B cell (primary cell): ENCODE measurements at regions not wholly inside any gene's neighbourhood (a gene's known extent, or its start where the extent isn't known, plus 50 kb on each side); places are given as distances from the start of the nearest gene placed in this dataset.

Experiments
- ATAC-seq: fragments of 200-7000 bp; cut with Tn5 transposase; one replicate; pipeline ENCODE4 v1.10.0; 2021; ENCODE audit warnings: low read depth, mild to moderate bottlenecking, moderate number of reproducible peaks, moderate library complexity
- CTCF ChIA-PET: fragments of 350-600 bp; sonication (Branson Sonifier 250); formaldehyde crosslinking; loops from one replicate; lab custom pipeline; 2021; ENCODE audit warnings: antibody characterized with exemption, inconsistent platforms; lab: Charles Lee
- POLR2A ChIA-PET: fragments of 350-600 bp; sonication (Branson Sonifier 250); formaldehyde crosslinking; loops from one replicate; lab custom pipeline; 2021; ENCODE audit warnings: antibody characterized with exemption; lab: Charles Lee
- DNase-seq: peaks from one replicate; pipeline ENCODE4 v3.0.0; 2013
- H2AFZ ChIP-seq: 2 replicates; pipeline ENCODE4 v1.6.1; 2012; ENCODE audit warnings: mild to moderate bottlenecking, low read depth, low read length; ENCODE audit not compliant: insufficient read depth, poor library complexity, severe bottlenecking
- H3K27ac ChIP-seq, 2 donors: 1 replicate in 1 of 2; 2 replicates in 1 of 2; pipeline ENCODE4 v1.5.1; 2012 to 2013; ENCODE audit warnings: low read length in 2 of 2, mild to moderate bottlenecking in 2 of 2, moderate library complexity in 1 of 2
- H3K27me3 ChIP-seq, 4 experiments: fragments of 200-600 bp in 1 of 4; sonication (generic) in 1 of 4; replicated peaks in 1 of 4; 1 replicate in 2 of 4; 2 replicates in 2 of 4; pipeline versions ENCODE4 v1.6.1 to v1.7.0; 2013 to 2016; ENCODE audit warnings: low read length in 3 of 4, mild to moderate bottlenecking in 2 of 4, mixed read lengths in 1 of 4, moderate library complexity in 1 of 4; ENCODE audit not compliant: insufficient read depth in 4 of 4, control insufficient read depth in 3 of 4; ENCODE audit errors: control extremely low read depth in 1 of 4
- H3K36me3 ChIP-seq, 2 experiments: replicated peaks in 1 of 2; 1 replicate in 1 of 2; 2 replicates in 1 of 2; pipeline versions ENCODE4 v1.6.1 to v1.7.1; 2013; ENCODE audit warnings: low read length in 1 of 2; ENCODE audit not compliant: insufficient read depth in 2 of 2, control insufficient read depth in 1 of 2; ENCODE audit errors: control extremely low read depth in 1 of 2, extremely low read depth in 1 of 2
- H3K4me1 ChIP-seq, 2 donors: fragments of 200-600 bp in 1 of 2; sonication (generic) in 1 of 2; 1 replicate in 1 of 2; 2 replicates in 1 of 2; pipeline versions ENCODE4 v1.5.1 to v1.6.1; 2013 to 2017; ENCODE audit warnings: low read length in 2 of 2; ENCODE audit not compliant: control insufficient read depth in 2 of 2, insufficient read depth in 2 of 2
- H3K4me2 ChIP-seq: replicated peaks from 2 replicates; pipeline ENCODE3; 2012; ENCODE audit warnings: mild to moderate bottlenecking, low read depth, low read length; ENCODE audit not compliant: poor library complexity, severe bottlenecking
- H3K4me3 ChIP-seq, 5 experiments: fragments of 200-600 bp in 1 of 5; sonication (generic) in 1 of 5; 1 replicate in 3 of 5; 2 replicates in 2 of 5; pipeline versions ENCODE4 v1.5.1 to v1.7.0; 2011 to 2016; ENCODE audit warnings: low read length in 4 of 5, mild to moderate bottlenecking in 4 of 5, low read depth in 2 of 5, control low read depth in 1 of 5, moderate library complexity in 1 of 5; ENCODE audit not compliant: insufficient read depth in 1 of 5; ENCODE audit errors: control extremely low read depth in 1 of 5, extremely low read depth in 1 of 5
- H3K79me2 ChIP-seq: fragments of 200-600 bp; sonication (generic); one replicate; pipeline ENCODE4 v1.6.0; 2016; ENCODE audit warnings: low read length; ENCODE audit not compliant: control insufficient read depth, insufficient read depth
- H3K9ac ChIP-seq: fragments of 200-600 bp; sonication (generic); 2 replicates; pipeline ENCODE4 v1.6.1; 2017; ENCODE audit warnings: mild to moderate bottlenecking, low read length, moderate library complexity
- H3K9me3 ChIP-seq, 3 donors: one replicate each; pipeline versions ENCODE4 v1.6.1 to v1.7.1; 2013; ENCODE audit warnings: low read length in 2 of 3; ENCODE audit not compliant: control insufficient read depth in 2 of 3, insufficient read depth in 1 of 3; ENCODE audit errors: control extremely low read depth in 1 of 3
- H4K20me1 ChIP-seq: 2 replicates; pipeline ENCODE4 v1.6.0; 2012; ENCODE audit warnings: mild to moderate bottlenecking, low read length; ENCODE audit not compliant: insufficient read depth, control insufficient read depth, poor library complexity, severe bottlenecking
- H3K27ac Mint-ChIP-seq: one replicate; pipeline ENCODE4 v1.8.0; 2021; ENCODE audit warnings: mixed read lengths
- H3K27me3 Mint-ChIP-seq: one replicate; pipeline ENCODE4 v1.8.0; 2021; ENCODE audit warnings: mixed read lengths
- H3K4me1 Mint-ChIP-seq: one replicate; pipeline ENCODE4 v1.8.0; 2021; ENCODE audit warnings: mixed read lengths
- H3K4me3 Mint-ChIP-seq: one replicate; pipeline ENCODE4 v1.8.0; 2021; ENCODE audit warnings: mixed read lengths
- H3K9me3 Mint-ChIP-seq: one replicate; pipeline ENCODE4 v1.8.0; 2022; ENCODE audit warnings: mixed read lengths; ENCODE audit not compliant: insufficient read depth
- EZH2 ChIP-seq: IDR thresholded peaks from 2 replicates; pipeline ENCODE4 v1.6.1; 2012; ENCODE audit warnings: borderline replicate concordance, low read depth, mild to moderate bottlenecking, moderate library complexity, low read length; ENCODE audit not compliant: insufficient read depth, poor library complexity, severe bottlenecking
- WGBS: methylation state at CpG from one replicate; pipeline ENCODE4 v1.1.5; 2013; ENCODE audit warnings: missing lambda C conversion rate; ENCODE audit not compliant: insufficient coverage; 5-methylcytosine and 5-hydroxymethylcytosine counted together
- intact Hi-C: fragments of 100-400 bp; cut with micrococcal nuclease; formaldehyde crosslinking; loops from one replicate; pipeline ENCODE4 v1.10.0; 2022
- TF ChIP-seq, protein P1 (sequence below): fragments of 200-600 bp; IDR thresholded peaks from one replicate; pipeline ENCODE4 v1.8.0; 2022; ENCODE audit warnings: antibody characterized with exemption, mild to moderate bottlenecking

DNA sequence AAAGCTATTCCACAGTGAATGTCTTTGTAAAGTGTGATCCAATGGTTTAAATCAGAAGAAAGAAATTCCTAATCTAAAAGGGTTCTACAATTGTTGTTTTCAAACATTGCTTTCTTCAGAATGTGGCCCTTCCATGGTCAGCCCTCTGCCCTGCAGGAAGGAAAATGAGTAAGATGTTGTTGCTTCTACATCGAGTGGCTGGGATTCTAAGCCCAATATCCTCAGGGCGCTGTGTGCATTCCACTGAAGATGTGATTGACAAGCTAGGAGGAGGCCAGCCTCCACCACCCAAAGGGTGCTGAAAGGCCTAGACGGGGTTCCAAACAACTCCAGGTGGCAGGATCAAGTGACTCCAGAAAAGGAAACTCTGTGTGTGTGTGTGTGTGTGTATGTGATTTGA, 316.9 kb upstream of the TSHZ3 start:
- H3K79me2 ChIP-seq: no peaks in the 10 kb centered on the region
- Mint-ChIP-seq H3K27me3 (no peaks in the 10 kb centered on the region), H3K4me3 (no peak overlapping the region), H3K9me3 (peaks cover 2% of the 10 kb centered on the region), H3K27ac (no peak overlapping the region), H3K4me1 (no peaks in the 10 kb centered on the region)
- WGBS: no CpG with 5 or more reads among the region's 3 CpGs
- ATAC-seq: no peak
- DNase-seq: no peak
- H3K27me3 ChIP-seq: no peaks in the 10 kb centered on the region
- no peak overlapping the region for H3K27ac ChIP-seq
- no peak overlapping the region for H3K4me2 ChIP-seq
- H2AFZ ChIP-seq: no peak overlapping the region
- TF ChIP-seq, protein P1, sequence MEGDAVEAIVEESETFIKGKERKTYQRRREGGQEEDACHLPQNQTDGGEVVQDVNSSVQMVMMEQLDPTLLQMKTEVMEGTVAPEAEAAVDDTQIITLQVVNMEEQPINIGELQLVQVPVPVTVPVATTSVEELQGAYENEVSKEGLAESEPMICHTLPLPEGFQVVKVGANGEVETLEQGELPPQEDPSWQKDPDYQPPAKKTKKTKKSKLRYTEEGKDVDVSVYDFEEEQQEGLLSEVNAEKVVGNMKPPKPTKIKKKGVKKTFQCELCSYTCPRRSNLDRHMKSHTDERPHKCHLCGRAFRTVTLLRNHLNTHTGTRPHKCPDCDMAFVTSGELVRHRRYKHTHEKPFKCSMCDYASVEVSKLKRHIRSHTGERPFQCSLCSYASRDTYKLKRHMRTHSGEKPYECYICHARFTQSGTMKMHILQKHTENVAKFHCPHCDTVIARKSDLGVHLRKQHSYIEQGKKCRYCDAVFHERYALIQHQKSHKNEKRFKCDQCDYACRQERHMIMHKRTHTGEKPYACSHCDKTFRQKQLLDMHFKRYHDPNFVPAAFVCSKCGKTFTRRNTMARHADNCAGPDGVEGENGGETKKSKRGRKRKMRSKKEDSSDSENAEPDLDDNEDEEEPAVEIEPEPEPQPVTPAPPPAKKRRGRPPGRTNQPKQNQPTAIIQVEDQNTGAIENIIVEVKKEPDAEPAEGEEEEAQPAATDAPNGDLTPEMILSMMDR: no peak
- no peak for TF ChIP-seq EZH2
- H4K20me1 ChIP-seq: no peaks in the 10 kb centered on the region
- intact Hi-C loops: no loop called here
- no peak overlapping the region for H3K4me3 ChIP-seq
- H3K9ac ChIP-seq: no peak overlapping the region
- POLR2A ChIA-PET: no interaction called here
- peaks cover 0 to 22% (median 0%) of the 10 kb centered on the region in 3 donors for H3K9me3 ChIP-seq
- H3K36me3 ChIP-seq: no peaks in the 10 kb centered on the region
- CTCF ChIA-PET: no interaction called here
- H3K4me1 ChIP-seq: no peaks in the 10 kb centered on the region

DNA sequence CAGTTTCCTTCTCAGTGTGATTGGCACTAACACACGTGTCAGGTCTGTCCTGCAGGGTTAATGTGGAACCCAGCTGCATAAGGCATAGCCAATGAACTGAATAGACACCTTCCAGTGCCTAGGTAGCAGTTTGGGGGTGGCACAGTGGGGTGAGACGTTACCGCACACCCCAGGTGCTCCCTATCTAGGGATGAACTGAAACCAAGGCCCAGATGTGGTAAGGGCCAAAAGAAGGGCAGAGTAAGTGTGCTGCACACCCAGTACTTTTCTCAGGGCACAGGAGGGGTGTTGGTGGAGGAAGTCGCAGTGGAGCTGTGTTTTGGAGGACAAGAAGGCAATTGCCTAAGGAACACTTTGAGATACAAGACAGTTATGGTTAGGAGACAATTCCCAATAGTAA, 317.9 kb upstream of the TSHZ3 start:
- Histone ChIP-seq H2AFZ (no peak overlapping the region), H3K36me3 (no peaks in the 10 kb centered on the region), H3K4me2 (no peak overlapping the region), H3K27me3 (no peaks in the 10 kb centered on the region), H3K79me2 (no peaks in the 10 kb centered on the region), H3K9ac (no peak overlapping the region), H3K4me1 (no peaks in the 10 kb centered on the region), H3K4me3 (no peak overlapping the region), H4K20me1 (no peaks in the 10 kb centered on the region), H3K27ac (no peak overlapping the region), H3K9me3 (peaks cover 0 to 27% (median 0%) of the 10 kb centered on the region in 3 donors)
- TF ChIP-seq, protein P1: no peak
- no peak for TF ChIP-seq EZH2
- intact Hi-C loops: no loop called here
- ChIA-PET CTCF (no interaction called here), POLR2A (no interaction called here)
- Mint-ChIP-seq H3K4me1 (no peaks in the 10 kb centered on the region), H3K9me3 (peaks cover 2% of the 10 kb centered on the region), H3K27me3 (no peaks in the 10 kb centered on the region), H3K27ac (no peak overlapping the region), H3K4me3 (no peak overlapping the region)
- no peak for DNase-seq
- 77% methylated on average over 3 of the region's 4 CpGs for WGBS
- ATAC-seq: no peak
